Choroid plexus epithelial cell (primary cell): ENCODE measurements at regions not wholly inside any gene's neighbourhood (a gene's known extent, or its start where the extent isn't known, plus 50 kb on each side); places are given as distances from the start of the nearest gene placed in this dataset.

Experiments
- DNase-seq: peaks from one replicate; pipeline ENCODE4 v3.0.0-alpha.2; 2010; ENCODE audit warnings: low read depth
- H3K4me3 ChIP-seq: 2 replicates; pipeline ENCODE4 v1.5.1; 2011; ENCODE audit warnings: low read depth, mild to moderate bottlenecking, control low read depth, low read length, moderate library complexity
- CTCF ChIP-seq: conservative IDR thresholded peaks from 2 replicates; pipeline ENCODE4 v1.5.1; 2011; ENCODE audit warnings: low read depth, mild to moderate bottlenecking, control low read depth, inconsistent platforms, low read length, moderate library complexity

DNA sequence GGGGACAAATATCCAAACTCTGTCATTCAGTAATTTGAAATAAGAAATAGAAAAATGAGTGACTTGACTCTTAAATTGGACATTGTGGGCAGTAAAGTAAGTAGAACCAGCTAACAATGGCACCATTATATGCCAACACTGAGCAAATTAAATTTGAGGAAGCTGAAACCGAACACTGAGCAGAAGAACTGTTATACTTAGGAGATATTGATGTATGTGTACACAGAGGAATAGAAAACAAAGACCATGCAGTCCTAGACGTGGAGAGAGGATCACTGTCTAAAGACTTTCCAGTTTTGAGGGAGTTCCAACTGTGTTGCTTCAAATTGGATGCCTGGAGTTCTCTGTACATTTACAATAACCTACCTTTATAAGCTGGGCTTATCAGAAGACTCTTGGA lies 427.0 kb upstream of the EYS start:
- no peak for TF ChIP-seq CTCF
- DNase-seq, result no peak
- no peak overlapping the region for H3K4me3 ChIP-seq

DNA sequence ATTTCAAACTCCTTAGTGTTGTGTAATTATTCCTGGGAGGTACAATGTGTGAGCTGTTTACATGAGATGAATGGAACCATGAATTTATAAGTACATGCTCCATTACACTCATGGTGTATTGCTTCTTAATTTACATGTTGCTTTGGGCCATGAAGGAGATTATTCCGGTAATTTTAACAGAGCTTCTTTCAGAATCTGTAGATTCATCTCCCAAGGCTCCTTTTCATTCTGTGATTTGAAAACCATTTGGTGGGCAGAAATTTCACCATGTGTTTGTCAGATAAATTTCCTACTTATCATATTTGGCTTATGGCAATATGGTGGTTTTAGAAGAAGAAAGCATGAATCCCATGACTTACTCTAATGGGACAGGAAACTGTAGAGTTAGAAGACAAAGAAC lies 421.6 kb upstream of the EYS start:
- no peak for DNase-seq
- H3K4me3 ChIP-seq, result no peak overlapping the region
- TF ChIP-seq CTCF, result no peak

DNA sequence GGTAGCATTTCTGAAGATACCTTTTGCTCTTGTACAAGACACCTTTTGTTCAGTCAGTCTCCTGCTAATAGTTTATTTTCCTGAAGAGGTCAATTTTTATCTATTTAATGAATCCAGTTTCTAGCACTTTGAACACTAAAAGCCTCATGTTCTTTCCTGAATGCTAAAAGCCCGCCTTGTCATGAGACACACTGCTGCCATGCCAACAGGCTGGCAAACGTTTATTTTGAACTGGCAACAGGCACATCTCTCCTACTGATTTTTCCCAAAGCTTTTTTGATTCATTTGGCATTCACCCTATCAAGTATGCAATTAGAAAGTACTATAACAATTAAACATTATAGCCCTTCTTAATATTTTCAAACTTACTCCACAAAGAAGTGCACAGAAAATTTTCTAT lies 421.2 kb upstream of the EYS start:
- no peak overlapping the region for H3K4me3 ChIP-seq
- no peak for TF ChIP-seq CTCF
- DNase-seq, result no peak

GRCh38 chr6:66127061-66127460 lies 420.0 kb upstream of the EYS start:
- no peak for DNase-seq
- TF ChIP-seq CTCF, result no peak
- no peak overlapping the region for H3K4me3 ChIP-seq

DNA sequence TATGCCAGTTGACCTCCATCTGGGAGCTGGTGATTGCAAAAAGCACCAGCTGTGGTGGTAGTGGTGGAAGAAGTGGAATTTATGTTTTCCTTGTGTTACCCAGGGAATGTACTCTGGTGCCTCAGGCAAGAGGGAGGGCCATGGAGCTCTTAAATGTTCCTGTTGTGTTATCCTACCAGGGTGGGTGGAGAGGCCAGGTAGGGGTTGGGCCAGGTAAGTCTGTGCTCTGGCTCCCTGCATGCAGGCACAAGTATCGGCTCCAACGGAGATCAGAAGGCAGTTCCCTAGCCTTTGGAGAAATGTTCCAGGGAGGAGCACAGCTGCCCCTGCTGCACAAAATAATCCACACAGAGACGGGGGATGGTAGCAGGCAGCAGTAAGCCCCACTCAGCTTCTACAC lies 419.3 kb upstream of the EYS start:
- TF ChIP-seq CTCF, result no peak
- H3K4me3 ChIP-seq, result no peak overlapping the region
- no peak for DNase-seq

- TF ChIP-seq CTCF, result no peak
- H3K4me3 ChIP-seq, result no peak overlapping the region
- peak; percentile 2 for DNase-seq
These were observed 396.9 kb upstream of the EYS start for GRCh38 chr6:66103954-66104353.

- peak; percentile 12 for DNase-seq
- TF ChIP-seq CTCF, result no peak
- H3K4me3 ChIP-seq, result no peak overlapping the region
These were observed 396.3 kb upstream of the EYS start for GRCh38 chr6:66103354-66103753.
